Lung microvascular endothelial cell (primary cell): ENCODE measurements at regions not wholly inside any gene's neighbourhood (a gene's known extent, or its start where the extent isn't known, plus 50 kb on each side); places are given as distances from the start of the nearest gene placed in this dataset.

Experiments used
- DNase-seq, 2 donors: peaks; one replicate each; pipeline versions ENCODE4 v3.0.0 to v3.0.0-alpha.2; 2010; ENCODE audit warnings: low read depth in 2 of 2

- DNase-seq: no peak
Observed at GRCh38 chr14:34246206-34246605, 215.8 kb downstream of the SPTSSA start.

GRCh38 chr14:34243401-34243800 is 218.6 kb downstream of the SPTSSA start:
- no peak for DNase-seq

DNA sequence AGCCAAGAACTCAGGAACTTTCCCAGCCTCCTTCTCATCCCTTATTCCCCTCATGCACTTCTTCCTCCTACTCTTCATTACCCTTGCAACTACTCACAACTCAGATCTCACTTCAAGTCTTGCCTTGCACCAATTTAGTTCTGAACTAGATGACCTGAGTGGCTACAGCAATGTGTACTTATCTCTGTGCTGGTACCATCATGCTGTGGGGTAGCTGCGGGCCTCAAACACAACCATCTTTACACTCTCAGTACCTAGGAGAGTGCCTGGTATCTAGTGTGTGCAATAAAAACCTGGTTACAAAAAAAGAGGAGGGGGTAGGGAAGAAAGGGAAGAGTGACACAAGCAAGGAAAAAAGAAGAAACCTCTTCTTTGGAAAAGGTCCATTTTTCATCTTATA is 219.0 kb downstream of the SPTSSA start:
- no peak for DNase-seq

- no peak for DNase-seq
Observed at GRCh38 chr14:34241185-34241711, 220.8 kb downstream of the SPTSSA start.

GRCh38 chr14:34238610-34239009 is 223.4 kb downstream of the SPTSSA start:
- no peak for DNase-seq

- DNase-seq: no peak
Observed at GRCh38 chr14:34237677-34238076, 224.4 kb downstream of the SPTSSA start.

DNA sequence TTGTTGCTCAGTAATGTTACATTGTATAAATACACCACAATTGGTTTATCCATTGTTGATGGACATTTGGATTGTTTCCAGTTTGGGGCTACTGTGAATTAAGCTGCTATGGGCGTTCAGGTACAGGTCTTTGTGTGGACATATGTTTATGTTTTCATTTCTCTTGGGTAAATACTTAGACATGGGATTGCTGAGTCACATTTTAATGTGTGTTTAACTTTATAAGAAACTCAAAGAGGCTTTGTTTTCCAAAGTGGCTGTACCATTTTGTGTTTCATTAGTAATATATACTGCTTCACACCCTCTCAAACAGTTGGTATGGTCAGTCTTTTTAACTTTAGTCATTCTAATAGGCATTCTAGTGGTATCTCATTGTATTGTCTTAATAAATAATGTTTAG is 225.0 kb downstream of the SPTSSA start:
- DNase-seq: peak in 1 of 2 donors; percentile 14

DNA sequence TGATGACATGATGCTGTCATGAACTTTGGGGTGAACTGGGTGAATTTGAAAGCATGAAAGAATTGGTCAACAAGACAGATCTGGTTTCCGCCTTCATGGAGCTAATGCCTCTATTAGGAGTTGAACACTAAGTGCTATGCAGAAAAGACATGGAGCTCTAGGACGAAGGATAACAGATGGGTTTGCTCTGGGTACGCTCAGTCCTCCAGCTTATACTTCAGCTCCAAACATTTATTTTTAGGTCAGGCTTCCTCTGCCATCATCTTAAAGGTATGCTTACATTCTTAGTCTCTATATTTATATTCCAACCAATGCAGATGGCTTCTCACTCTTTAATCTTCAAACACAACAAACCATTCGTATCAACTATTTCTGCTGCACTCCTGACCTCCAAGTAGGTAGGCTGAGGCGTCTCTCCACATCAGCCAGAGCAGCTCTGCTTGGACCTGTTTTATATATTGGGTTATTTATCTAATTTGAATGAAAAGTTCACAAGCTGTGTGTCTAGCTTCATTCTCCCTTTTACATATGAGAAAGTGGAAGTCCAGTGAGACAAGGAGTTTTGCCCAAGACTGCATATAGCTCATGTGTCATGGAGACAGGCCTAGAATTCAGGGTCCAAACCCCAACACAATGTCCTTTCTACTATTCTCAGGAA is 226.3 kb downstream of the SPTSSA start:
- no peak for DNase-seq

- no peak for DNase-seq
Observed at GRCh38 chr14:34234258-34234657, 227.8 kb downstream of the SPTSSA start.

DNA sequence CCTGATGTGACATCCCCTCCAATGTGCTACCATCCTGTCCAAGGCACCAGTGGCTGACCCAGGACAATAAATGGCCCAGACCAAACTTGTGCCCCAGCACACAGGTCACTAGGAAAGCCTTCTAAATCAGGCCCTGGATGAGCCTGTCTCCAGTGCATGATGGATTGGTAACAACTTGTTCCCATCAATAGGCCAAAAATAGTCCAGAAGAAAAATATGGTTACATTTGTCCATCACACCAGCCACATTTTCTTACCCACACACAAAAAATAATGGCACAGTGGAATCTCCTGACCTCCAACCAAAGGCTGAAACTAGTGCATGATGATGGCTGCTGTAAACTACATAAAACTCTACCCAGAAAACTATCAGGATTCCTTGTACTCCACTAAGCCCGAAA is 228.4 kb downstream of the SPTSSA start:
- no peak for DNase-seq

GRCh38 chr14:34232790-34233189 is 229.2 kb downstream of the SPTSSA start:
- DNase-seq: no peak

- peak in 1 of 2 donors; percentile 15 for DNase-seq
Observed at GRCh38 chr14:34231626-34232025, 230.4 kb downstream of the SPTSSA start.

DNA sequence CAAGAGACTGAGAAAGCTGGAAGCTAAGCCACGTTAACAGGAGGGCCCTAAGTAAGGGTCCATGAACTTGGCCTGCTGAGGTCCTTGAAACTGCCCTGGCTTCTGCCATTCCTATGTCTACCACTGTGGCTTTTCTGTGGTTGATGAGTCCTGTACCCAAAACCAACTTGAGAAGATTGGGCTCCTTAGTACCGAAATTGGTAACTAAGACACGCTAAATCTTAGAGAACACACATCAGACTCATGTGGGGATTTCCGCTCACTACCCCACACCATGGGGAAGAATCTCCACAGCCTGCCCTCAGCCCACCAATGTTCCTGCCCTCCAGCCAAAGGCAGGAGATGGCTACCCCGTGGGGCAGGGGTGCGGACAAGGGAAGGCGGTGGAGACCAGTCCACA is 232.9 kb downstream of the SPTSSA start:
- DNase-seq: no peak

DNA sequence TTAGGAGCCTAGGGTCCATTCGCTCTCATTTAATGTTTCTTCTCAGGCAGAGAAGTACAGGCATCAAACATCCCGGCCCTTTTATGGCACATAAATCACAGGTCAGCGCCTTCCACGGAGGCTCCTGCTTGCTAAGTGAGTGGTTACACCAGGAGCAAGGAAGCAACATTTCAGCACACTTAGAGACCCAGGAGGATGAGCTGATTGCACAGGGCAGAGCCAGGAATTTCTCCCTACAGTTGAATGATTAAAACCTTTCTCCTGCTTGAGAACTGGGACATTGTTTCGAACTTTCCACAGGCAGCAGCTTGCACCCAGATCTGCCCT is 233.4 kb downstream of the SPTSSA start:
- no peak for DNase-seq

GRCh38 chr14:34227834-34228649 is 234.0 kb downstream of the SPTSSA start:
- DNase-seq: peak; percentile 55 to 65

DNA sequence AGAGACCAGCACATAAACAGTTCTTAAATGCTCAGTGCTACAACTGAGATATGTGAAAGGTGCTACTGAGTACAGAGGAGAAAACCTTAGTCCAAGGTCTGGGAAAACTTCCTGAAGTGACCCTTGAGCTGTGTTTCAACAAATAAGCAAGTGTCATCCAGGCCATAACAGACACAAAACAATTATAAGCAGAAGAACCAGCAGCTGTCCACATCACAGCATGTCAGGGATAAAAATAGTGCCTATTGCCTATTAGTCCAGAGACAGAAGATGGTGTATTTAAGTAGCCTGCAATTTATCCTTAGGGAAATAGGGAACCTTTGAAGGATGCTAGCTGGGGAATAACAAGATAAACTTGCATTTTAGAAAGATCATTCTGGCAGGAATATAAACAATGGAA is 237.8 kb downstream of the SPTSSA start:
- no peak for DNase-seq

- DNase-seq: no peak
Observed at GRCh38 chr14:34223373-34224148, 238.5 kb downstream of the SPTSSA start.

DNA sequence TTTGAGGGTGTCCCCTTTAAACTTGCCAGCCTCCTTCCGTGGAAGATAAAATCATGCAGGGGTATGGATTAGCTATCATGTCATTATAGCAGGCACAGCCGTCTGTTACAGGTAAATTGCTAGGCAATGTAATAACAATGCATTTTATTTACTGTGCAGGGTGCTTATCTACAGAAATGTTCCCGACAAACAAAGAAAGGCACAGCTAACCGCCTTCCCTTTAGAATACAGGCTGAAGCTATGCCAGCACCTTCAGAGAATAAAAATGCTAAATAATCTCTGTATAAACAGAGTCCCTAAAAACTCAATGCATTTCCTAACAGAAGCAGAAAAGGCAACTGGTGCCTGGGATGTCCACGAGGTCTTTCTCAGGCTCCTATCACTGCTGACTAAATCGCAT is 239.2 kb downstream of the SPTSSA start:
- DNase-seq: no peak

GRCh38 chr14:34222122-34222521 is 239.9 kb downstream of the SPTSSA start:
- no peak for DNase-seq

DNA sequence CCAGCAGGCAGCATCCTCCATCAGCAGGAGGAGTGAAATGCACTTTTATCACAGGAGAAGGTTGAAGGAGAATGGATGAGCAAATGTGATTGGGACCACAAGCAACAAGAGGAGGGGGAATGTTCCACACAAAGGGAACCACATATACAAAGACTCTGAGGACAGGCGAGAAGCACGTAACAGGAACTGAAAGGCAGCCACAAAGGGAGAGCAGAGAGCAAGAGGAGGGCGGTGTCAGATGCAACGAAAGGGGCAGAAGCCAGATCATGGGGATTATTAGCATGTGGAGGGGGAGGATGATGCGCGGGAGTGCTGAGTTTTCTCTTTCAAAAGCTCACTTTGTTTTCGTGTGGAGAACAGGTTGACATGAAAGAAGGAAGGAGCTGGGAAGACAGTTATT is 241.1 kb downstream of the SPTSSA start:
- no peak for DNase-seq

DNA sequence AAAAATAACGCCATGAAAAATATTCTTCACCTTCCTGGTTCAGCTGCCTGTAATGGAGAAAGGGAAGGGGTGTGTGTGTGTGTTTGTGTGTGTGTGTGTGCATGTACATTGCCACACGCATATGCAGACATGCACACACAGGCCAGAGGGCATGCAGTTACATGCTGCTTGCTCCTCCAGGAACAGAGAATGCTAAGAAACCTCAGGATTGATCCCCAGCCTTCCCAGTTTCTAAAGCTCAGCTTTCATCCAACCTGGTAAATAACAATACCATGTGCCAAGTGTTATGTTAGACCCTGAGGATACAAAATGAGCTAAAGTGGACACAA is 241.7 kb downstream of the SPTSSA start:
- no peak for DNase-seq

DNA sequence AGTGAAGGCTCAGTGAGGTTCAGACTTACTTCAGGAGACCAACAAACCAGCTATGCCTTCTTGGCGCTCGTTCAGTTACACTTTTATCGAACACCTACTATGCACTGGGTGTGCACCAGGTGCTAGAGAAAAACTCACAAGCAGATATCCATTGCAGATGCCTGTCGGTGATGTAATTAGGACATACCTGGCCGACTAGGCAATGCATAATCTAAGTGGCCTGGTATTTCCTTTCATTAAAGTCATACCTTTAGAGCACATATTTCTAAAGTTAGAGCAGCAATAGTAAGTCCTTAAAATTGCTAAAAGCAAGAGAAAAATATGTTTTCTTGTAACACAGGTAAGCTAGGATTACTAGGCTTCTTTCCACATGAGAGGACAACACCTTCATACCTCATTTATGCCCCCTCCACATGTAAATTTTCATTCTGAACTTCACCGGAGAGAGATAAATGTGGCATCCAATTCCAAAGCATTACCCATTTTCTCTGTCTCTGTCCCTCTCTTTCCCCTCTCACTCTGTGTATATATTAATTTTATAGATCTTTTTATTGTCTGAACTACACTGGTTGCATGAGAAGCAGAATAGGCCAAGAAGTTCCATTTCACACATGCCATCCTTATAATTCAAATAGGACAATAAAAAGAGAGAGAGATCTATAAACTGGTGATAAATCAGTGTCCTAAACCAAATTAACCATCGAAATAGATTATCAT is 242.2 kb downstream of the SPTSSA start:
- no peak for DNase-seq
